GM12873 (cell line): ENCODE measurements at regions not wholly inside any gene's neighbourhood (a gene's known extent, or its start where the extent isn't known, plus 50 kb on each side); places are given as distances from the start of the nearest gene placed in this dataset.

Experiments used
- CTCF ChIP-seq: IDR thresholded peaks from 2 replicates; pipeline ENCODE4 v1.5.1; 2012; ENCODE audit warnings: low read depth, mild to moderate bottlenecking, moderate library complexity, low read length, control low read depth; ENCODE audit not compliant: insufficient read depth; ENCODE audit errors: missing control alignments

- no peak for TF ChIP-seq CTCF
Observed at GRCh38 chr10:33395201-33395600, 60.7 kb upstream of the NRP1 start.

- no peak for TF ChIP-seq CTCF
Observed at GRCh38 chr10:33392706-33393105, 58.2 kb upstream of the NRP1 start.

GRCh38 chr10:33391611-33392465 lies 57.4 kb upstream of the NRP1 start:
- TF ChIP-seq CTCF, result no peak

GRCh38 chr10:33390046-33390445 lies 55.6 kb upstream of the NRP1 start:
- TF ChIP-seq CTCF, result no peak

GRCh38 chr10:33388785-33389184 lies 54.3 kb upstream of the NRP1 start:
- no peak for TF ChIP-seq CTCF

- no peak for TF ChIP-seq CTCF
Observed at GRCh38 chr10:33388382-33388781, 53.9 kb upstream of the NRP1 start.

- no peak for TF ChIP-seq CTCF
Observed at GRCh38 chr10:33387720-33388119, 53.3 kb upstream of the NRP1 start.
